GM20431 (cell line): ENCODE measurements at regions not wholly inside any gene's neighbourhood (a gene's known extent, or its start where the extent isn't known, plus 50 kb on each side); places are given as distances from the start of the nearest gene placed in this dataset.

ENCODE experiments used
- in situ Hi-C: fragments of 300-500 bp; cut with MseI, MboI; formaldehyde crosslinking; loops from one replicate; pipeline ENCODE4 v1.15.0; 2020; ENCODE audit warnings: low sequenced_read_pairs; ENCODE audit not compliant: unreplicated experiment

DNA sequence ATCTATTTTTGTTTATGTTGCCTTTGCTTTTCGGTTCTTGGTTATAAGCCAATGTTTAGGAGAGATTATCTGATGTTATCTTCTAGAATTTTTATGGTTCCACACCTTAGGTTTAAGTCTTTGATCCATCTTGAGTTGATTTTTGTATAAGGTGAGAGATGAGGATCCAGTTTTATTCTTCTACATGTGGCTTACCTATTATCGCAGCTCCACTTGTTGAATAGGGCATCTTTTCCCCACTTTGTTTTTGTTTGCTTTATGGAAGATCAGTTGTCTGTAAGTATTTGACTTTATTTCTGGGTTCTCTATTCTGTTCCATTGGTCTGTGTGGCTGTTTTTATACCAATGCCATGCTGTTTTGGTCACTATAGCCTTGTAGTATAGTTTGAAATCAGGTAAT lies 927.0 kb downstream of the UQCRFS1 start:
- in situ Hi-C loops = no loop called here

DNA sequence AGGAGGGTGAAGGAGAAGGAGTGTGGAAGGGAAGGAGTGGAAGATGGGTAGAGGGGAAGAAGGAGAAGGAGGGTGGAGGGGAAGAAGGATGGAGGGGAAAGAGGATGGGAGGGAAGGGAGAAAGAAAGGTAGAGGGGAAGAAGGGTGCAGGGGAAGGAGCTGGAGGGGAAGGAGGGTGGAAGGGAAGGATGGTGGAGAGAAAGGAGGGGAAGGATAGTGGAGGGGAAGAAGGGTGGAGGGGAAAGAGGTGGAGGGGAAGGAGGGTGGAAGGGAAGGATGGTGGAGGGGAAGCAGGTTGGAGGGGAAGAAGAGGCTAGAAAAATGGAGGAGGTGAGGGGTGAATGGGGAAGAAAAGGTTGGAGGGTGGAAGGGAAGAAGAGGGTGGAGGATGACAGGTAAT lies 927.9 kb downstream of the UQCRFS1 start:
- in situ Hi-C loops = no loop called here

DNA sequence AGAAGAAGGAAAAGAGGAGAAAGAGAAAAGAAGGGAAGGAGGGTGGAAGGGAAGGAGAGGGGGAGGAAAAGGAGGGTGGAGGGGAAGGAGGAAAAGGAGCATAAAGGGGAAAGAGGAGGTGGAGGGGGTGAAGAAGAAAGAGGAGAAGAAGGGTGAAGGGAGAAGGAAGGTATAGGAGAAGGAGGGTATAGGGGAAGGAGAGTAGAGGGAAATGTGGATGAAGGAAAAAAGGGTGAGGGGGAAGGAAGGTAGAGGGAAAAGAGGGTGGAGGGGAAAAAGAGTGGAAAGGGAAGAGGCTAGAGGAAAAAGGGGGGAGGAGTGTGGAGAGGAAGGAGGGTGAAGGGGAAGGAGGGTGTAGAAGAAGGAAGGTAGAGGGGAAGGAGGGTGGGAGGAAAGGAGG lies 928.6 kb downstream of the UQCRFS1 start:
- in situ Hi-C loops = no loop called here

DNA sequence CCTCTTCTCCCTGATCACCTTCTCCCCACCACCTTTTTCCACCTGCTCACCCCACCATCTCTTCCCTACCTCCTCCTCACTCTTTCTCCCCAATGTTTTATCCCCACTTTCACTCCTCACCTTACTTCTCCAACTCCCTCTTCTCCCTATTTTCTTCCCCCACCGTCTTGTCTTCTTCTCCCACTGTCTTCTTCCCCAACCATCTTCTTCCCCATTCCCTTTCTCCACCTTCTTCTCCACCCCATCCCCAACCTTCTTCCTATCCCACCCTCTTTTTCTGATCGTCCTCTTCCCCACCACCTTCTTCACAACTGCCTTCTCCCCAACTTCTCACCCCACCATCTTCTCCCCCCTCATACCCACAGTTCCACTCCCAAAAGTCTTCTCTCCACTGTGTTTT lies 929.4 kb downstream of the UQCRFS1 start:
- in situ Hi-C loops = no loop called here

DNA sequence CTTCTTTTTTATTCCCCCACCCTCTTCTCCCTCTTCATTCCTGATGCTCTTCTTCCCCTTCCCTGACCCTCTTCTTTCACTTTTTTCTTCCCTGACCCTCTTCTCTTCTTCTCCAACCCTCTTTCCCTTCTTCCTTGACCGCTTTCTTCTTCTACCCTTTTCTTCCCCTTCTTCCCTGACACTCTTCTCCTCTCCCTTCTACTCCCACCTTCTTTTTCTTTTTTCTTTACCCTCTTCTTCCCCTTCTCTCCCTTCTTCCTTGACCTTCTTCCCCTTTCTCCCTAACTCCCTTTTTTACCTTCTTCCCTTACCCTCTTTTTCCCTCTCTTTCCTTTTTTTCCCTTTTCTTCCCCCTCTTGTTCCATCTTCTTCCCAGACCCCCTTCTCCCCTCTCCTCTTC lies 931.3 kb downstream of the UQCRFS1 start:
- in situ Hi-C loops = no loop called here

DNA sequence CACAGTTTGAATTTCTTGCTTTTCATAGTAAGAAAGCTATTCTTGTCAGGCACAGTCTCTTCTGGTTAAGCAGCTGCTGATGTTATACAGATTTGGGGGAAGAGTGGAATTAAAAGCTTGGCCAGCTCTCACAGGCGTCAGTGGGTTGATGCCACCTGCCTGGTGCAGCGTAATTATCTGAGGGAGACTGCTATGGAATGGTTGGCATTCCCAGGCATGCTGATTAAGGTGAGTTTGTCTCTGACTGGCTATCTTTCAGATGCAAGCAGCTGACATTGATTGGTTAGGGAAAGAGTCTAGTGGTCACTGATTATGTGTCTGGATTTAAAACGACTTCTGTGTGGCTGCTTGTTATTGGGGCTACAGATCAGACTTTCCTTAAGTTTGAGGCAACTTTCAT lies 948.4 kb downstream of the UQCRFS1 start:
- in situ Hi-C loops = no loop called here

DNA sequence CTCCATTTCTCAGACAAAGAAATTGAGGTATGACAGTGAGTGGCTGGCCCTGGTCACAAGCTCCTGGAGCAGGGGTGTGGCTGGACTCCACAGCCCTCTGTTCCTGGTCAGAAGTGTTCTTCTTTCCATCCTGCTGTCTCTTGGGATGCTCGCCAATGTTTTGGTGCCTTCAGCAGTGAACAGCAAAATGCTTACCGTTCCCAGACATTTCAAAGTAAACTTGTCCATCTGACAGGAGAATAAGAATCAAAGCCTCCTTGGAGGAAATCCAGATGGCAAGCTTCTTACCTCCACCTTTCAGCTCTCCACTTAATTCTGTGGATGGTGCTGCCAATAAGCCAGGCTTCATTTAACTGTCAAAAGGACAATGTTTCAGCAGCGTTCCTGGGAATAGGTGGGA lies 954.1 kb downstream of the UQCRFS1 start:
- in situ Hi-C loops = no loop called here

DNA sequence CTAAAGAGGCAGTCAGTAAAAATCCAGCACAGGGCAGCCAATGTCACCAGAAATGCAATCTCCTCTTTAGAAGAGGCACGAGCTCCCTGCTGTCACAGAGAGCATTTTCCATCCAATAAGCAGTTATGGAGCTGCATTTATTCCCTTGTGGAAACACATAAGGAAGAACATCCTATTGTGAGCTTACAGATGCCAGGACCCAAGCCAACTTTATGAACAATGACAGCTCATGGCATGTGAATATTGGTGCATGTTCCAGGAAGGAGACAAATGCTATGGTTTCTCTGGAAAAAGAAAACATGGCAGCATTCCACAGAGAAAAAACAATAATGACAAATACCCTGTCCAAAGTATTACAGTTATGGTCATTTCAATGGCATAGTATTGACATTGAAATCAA lies 955.6 kb downstream of the UQCRFS1 start:
- in situ Hi-C loops = no loop called here

DNA sequence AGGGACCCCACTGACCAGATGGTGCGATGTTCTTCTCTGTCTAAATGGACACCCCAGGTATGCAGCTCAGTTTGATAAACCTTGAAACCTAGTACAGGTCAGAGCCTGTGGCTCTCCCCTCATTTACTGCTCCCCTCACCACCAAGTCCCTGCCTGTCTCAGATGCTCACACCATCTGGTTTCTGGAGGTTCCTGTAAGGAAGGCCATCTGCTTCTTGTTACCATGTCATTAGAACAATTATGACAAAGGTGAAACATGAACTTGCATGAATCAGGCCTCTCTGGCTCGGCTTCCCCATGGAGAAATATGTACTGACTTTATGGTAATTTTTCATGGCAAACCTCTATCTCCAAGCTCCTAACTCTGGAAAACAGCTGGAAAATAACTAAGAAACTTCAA lies 965.7 kb downstream of the UQCRFS1 start:
- in situ Hi-C loops = no loop called here

DNA sequence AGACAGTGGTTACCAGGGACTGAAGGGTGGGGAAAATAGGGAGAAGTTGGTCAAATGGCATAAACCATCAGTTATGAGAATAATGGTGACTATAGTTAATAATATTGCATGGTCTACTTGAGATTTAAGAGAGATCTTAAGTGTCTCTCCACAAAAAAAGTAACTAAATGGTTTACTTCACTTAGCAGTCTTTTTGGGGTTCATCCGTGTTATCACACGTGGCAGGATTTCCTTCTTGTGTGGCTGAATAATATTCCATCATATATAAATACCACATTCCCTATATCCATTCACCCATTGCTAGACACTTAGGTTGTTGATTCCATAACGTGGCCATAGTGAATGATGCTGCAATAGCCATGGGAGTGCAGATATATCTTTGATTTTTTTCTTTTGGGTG lies 967.0 kb downstream of the UQCRFS1 start:
- in situ Hi-C loops = no loop called here

DNA sequence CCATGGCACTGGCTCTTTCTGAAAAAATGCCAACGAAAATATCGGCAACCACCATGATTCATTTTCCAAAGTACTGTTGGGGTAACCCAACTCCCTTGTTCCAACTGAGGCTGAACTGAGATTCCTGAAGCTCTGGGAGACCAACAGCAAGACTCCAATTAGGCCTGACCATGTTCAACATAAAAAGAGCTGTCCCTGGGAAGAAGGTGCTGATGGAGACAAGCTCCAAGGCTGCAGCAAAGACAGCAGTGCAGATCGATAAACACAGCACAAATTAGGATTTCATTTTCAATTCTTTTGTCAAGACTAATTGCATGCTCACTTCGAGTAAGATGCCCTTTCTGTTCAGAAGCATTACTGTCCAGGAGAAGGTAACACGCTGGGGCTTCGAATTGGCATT lies 968.0 kb downstream of the UQCRFS1 start:
- in situ Hi-C loops = no loop called here

DNA sequence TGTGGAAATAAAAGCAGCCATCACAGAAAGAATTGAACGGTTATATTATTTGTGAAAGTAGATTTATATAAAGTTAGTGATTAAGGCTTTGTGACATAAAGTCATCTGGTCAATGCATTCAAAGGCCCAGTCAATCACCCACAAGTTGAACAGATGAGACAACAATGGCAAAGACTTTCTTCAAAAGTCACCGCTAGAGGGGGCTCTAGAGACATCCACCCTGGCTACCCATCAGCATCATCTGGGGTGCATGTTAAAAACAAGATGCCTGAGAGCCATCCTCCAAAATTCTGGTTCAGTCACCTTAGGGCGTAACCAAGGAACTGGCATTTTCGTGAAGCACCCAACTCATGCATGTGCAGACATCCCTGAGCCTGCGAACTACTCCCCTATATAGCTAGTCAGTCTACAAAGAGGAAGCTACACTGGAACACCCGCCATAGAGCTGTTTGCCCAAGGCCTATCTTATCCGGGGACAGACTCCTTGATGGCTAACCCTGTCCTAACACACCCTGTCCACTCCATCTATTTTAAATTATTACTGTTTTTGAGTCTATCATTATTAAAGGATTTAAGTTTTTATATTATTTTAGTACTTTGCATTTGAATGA lies 970.5 kb downstream of the UQCRFS1 start:
- in situ Hi-C loops = no loop called here

DNA sequence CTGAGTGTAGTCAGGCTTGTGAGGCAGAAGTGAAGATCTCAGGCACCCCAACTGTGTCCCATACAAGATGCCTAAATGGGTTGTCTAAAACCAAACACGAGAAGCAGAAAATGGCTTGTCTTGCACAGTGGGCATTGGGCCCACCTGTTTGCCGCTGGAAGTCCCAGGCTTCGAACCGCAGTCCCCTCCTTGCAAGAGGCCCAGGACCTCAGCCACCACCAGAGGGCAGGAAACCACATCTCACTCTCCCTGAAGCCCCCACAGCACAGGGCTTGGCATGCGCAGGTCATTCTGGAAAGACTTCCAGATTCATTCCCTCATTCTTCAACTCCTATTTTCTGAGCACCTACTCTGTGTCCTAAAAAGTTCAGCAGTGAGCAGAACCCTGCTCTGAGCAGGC lies 973.7 kb downstream of the UQCRFS1 start:
- in situ Hi-C loops = no loop called here

DNA sequence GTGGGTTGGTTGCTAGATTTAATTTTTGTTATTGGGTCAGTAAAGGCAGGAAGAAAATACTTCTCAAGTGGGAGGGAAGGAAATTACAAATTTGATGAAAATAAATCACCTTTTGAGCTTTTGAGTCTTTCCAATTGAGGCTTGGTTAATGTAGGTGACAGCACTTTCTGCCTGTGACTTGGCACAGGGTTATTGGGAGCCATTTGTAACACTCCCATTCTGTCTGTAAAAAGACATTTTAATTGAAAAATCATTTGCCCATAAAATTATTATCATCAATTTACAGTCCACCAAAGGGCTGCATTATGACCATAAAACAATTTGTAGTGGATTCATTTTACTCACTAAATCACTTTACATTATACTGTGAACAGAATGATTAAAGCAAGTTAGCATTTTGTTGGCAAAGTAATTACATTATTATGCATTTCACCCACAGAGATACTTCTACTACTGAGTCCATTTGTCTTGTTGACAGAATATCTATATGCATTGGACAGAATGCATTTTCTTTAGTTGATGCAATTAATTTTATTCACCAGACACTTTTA lies 974.6 kb downstream of the UQCRFS1 start:
- in situ Hi-C loops = no loop called here

DNA sequence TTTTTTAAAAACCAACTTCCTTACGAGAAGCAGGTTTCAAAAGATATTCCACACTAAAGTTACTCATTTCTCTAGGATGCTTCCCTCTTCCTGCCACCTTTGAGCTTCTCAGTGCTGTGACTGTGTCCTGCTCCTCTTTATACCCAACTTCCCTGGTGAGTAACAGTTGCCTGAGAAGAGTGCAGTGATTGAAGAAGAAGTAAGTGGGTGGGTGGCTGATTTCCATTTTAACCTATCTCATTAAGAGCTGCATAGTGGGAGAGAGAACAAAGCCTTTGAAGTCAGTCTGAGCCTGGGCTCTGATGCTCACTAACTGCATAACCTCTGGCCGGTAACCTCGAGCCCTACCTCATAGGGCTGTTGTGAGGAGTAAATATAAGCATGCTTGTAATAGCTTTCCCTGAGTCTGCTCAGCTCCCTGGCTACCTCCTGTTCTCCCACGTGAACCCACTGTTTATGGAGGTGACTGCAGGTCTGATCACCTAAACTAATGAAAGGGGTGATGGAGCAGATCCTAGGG lies 977.3 kb downstream of the UQCRFS1 start:
- in situ Hi-C loops = no loop called here

DNA sequence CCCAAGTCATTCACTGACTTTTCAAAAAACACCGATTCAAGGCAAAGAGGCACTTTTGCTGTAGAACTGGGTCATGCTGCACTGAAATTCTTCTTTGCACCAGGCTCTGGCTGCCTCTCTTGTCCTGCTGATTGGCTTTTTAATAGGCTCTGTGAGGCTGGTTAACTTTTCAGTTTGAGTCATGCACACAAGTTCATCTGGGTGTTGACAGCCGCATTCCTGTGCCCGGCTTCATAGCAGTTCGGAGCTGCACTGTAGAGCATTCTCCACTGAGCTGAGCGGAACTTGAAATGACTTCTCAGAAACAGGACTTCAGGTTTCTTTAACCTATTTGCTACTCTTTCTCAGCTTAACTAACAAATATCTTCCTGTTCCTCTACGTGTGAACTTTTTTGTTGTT lies 978.3 kb downstream of the UQCRFS1 start:
- in situ Hi-C loops = no loop called here

DNA sequence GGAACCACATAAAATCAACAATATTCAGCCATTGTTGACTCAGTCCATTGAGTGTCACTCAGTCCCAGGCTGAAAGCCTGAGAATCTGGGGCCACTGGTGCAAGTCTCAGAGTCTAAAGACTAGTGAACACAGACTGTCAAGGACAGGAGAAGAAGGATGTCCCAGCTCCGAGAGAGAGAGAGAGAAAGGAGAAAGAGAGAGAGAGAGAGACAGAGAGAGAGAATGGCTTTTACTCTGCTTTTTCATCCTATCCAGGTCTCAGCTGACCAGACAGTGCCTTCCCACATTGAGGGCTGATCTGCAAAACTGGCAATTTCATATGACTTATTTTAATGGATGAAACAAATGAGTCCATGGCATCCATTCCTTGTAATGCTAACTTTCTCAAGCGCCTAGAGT lies 984.1 kb downstream of the UQCRFS1 start:
- in situ Hi-C loops = no loop called here

DNA sequence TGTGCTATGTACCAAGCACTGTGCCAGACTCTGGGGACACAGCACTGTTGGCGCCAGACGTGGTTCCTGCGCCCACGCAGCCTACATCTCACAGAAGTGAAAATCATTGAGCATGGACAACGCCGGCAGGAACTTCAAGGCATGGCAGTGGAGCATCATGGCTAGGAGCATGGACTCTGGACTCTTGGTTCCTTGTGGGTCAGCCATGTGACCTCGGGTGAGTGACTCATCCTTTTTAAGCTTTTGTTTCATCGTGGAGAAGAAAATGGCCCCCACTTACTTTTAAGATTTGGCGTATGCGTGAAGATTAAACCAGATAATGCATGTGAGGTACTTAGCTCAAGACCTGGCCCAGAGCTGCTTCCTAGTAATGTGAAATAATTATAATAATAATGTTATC lies 988.5 kb downstream of the UQCRFS1 start:
- in situ Hi-C loops = no loop called here

DNA sequence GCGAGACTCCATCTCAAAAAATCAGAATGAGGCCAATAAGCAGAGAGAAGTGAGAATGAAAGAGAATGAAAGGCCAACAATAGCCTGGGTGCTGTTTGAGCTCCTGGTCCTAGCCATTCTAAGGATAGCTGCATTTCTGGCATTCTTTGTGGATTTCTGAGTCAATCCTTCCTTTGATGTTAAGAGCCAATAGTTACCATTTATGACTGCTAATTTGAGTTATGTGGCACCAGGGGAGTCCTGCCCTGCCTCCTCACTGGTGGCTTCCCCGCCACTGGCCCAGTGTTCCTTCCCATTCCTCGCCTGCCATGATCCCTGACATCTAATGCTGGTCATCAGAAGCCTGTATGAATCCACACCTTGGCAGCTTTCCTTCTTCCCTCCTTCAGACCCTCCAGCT lies 991.2 kb downstream of the UQCRFS1 start:
- in situ Hi-C loops = no loop called here

DNA sequence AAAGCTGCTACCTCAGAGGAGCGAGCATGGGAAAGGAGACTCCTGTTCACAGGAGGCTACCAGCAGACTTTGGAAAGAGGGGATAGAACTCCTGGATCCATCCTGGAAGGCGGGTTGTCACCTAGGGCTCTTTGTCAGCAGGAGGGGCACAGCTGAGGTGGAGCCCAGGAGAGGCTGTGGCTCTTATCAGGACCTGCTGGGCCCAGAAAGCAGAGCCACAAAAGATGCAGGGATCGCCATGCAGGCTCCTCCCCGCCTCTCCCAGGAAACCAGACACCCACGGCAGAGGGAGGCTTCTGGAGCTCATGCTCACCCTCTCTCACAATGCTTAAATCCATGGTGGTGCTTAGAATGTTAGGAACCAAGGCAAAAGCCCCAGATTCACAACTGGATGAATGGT lies 994.2 kb downstream of the UQCRFS1 start:
- in situ Hi-C loops = no loop called here

DNA sequence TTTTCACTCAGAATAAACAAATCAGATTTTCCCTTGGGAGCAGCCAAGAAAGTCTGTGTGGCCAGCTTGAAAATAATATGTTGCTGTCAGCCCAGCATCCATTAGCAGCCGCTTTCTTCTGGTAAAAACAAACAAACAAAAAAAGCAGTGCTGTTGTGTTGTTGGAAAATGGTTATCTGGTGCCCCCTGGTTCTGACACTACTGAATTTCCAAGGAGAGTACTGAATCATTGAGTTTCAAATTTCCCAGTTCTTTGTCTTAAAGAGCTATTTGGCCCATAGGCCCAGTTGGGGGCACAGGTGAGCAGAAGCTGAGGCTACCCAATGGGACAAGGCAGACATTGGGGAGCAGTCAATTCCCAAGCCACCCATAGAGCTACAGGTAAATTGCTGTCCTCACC lies 995.9 kb downstream of the UQCRFS1 start:
- in situ Hi-C loops = no loop called here

DNA sequence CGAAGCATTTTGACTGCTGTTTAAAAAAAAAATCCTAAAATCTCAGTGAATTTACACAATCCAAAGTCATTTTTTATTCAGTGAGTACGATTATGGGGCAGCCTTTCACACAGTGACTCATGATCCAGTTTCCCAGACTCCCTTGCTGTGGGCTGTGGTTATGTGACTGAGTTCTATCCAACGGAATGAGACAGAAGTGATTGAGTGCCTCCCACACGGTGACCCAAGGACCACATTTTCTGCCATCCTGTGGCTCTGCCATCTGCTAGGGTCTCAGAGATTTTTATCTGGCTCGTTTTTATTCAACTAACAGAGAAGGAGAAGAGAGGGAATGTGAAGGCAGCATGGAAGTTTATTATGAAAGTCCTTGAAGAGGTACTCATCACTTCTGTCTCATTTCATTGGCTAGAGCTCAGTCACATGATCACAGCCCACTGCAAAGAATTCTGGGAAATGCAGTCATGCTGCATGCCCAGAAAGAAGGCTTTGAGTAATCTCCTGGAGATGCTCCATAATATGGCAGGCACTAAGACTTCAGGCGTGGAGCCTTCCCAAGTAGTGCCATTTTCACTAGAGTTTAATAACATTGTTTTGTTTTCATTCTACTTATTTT lies 999.4 kb downstream of the UQCRFS1 start:
- in situ Hi-C loops = no loop called here
